GM12892 (cell line): ENCODE measurements at regions not wholly inside any gene's neighbourhood (a gene's known extent, or its start where the extent isn't known, plus 50 kb on each side); places are given as distances from the start of the nearest gene placed in this dataset.

Experiments used
- DNase-seq: peaks from one replicate; pipeline ENCODE4 v3.0.0; 2011; ENCODE audit not compliant: insufficient read length
- FAIRE-seq: peaks from 2 replicates; lab custom pipeline; 2011; peaks lifted over from hg19 to GRCh38; lab: Jason Lieb, UNC
- POLR2A ChIP-seq: IDR thresholded peaks from 2 replicates; pipeline ENCODE4 v1.6.1; 2011; ENCODE audit warnings: low read depth, low read length, control low read depth
- POLR2AphosphoS5 ChIP-seq: IDR thresholded peaks from 2 replicates; pipeline ENCODE4 v1.6.1; 2011; ENCODE audit warnings: low read depth, low read length, control low read depth
- TAF1 ChIP-seq: IDR thresholded peaks from 2 replicates; pipeline ENCODE4 v1.6.1; 2011; ENCODE audit warnings: low read depth, mild to moderate bottlenecking, control low read depth, low read length, borderline replicate concordance

DNA sequence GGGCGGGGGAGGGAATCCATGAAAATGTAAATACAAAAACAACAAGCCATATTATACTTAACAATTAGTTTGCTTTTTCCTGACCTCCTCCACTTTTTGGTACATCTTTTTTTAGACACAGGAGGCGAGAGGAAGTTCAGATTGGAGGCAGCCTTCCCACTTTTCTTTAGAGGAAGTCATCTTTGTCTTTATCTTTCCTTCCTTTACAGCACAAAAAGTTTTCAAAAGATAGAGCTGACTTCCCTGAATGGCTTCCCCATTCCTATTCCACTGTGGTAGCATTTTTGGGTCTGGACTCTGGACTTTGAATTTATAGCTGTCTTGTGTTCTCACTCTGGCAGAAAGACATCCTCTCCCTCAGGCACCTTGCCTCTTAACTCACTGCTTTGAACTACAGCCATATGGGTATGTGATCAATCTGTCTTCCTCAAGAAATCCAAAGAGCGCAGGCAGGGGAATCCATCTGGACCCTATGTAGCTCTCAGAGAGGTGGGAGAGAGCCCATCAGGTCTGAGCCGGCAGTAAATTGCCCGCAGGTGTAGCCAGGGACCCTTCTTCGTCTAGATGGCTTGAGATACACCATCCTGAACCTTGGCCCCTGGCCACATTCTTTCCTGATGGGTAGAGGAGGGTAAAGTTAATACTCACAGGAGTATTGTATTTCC, 101.9 kb downstream of the AQP4 start:
- DNase-seq (no peak), FAIRE-seq (no peak)

GRCh38 chr18:26757263-26758019, 108.1 kb downstream of the AQP4 start:
- FAIRE-seq: no peak
- DNase-seq: no peak
- TF ChIP-seq TAF1 (no peak), POLR2A (no peak), POLR2AphosphoS5 (no peak)

More for the DNA sequence above, 101.9 kb downstream of the AQP4 start:
- TF ChIP-seq POLR2AphosphoS5 (no peak), TAF1 (no peak), POLR2A (no peak)

DNA sequence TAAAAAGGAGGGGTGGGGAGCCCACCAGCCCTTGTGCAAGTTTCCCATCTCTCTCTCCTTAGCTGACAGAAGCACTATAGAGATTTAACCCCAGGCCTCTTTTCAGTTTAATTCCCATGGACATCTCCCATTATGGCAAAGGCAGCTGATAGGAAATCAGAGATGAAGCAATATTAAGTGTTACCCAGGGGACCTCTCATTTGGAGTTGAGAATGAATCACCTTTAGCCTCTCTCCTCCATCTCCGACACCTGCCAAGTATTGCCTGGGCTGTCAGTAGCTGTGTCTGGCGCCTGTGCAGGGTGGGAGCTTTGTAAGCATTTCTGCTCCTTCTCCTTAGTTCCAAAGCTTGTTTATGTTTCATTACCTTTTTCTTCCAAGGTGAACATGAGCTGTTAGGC, 109.0 kb downstream of the AQP4 start:
- no peak for FAIRE-seq
- DNase-seq: no peak
- TF ChIP-seq TAF1: no peak
- TF ChIP-seq POLR2AphosphoS5: no peak

- DNase-seq: no peak
- no peak for FAIRE-seq
- TF ChIP-seq TAF1 (no peak), POLR2AphosphoS5 (no peak), POLR2A (no peak)
Measured at GRCh38 chr18:26746826-26747475, 118.6 kb downstream of the AQP4 start.

DNA sequence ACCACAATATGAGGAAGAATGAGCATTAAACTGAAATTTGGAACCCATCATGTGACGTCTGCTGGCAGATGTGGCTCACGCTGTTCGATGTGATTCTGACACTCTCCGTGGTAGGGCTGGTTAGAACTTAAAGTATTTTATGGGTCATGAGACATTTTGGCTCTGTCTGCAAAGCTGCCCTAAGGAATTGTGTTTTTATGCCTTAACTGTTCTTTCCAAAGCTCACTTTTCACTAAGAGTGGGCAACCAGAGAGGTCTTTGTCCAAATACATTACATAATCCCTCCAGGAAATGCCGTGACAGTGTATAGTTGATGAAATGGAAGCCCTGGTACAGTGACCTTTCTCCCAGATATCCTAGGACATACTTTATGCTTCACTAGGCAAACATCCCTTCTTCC, 119.1 kb downstream of the AQP4 start:
- TF ChIP-seq POLR2AphosphoS5 (no peak), POLR2A (no peak), TAF1 (no peak)
- FAIRE-seq (no peak), DNase-seq (no peak)

- TF ChIP-seq POLR2AphosphoS5 (no peak), POLR2A (no peak), TAF1 (no peak)
- FAIRE-seq (no peak), DNase-seq (no peak)
Measured at GRCh38 chr18:26745288-26746181, 120.0 kb downstream of the AQP4 start.

GRCh38 chr18:26741758-26742157, 123.7 kb downstream of the AQP4 start:
- no peak for TF ChIP-seq POLR2AphosphoS5
- TF ChIP-seq TAF1: no peak
- TF ChIP-seq POLR2A: no peak
- no peak for FAIRE-seq
- DNase-seq: no peak

DNA sequence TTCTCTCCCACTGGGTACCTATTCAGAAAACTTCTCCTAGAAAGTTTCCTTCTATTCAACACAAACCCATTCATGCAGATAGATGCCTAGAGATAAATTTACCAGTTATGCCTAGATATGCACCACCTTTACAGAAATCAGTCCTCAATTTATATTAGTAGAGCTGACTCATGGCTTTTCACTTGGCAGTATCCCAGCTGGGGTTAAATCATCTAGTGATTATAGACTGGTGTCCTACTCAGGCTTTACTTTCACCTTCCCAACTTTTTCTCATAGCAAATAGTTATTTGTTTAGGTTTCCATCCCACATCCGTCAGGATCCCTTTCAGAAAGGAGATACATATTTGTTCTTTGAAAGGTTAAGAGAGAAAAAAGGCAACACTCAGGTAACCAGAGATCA, 124.5 kb downstream of the AQP4 start:
- DNase-seq: no peak
- no peak for TF ChIP-seq TAF1
- TF ChIP-seq POLR2AphosphoS5: no peak
- TF ChIP-seq POLR2A: no peak
- FAIRE-seq: no peak

GRCh38 chr18:26740396-26740795, 125.1 kb downstream of the AQP4 start:
- FAIRE-seq (no peak), DNase-seq (no peak)
- no peak for TF ChIP-seq TAF1

DNA sequence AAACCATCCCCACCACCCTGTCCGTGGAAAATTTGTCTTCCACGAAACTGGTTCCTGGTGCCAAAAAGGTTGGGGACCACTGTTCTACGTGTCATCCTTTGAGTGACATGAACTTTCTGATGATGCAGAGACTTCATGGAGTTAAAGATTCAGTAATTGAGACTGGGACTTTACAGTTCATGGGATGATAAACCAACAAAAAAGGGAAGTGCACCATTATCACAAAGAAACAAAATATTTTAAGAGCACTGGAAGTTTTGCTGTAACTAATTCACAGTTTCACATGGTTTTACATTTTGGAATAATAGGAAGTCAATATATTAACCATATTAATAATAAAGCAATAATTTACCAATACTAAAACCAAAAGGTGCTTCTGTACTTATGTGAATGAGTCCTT, 126.8 kb downstream of the AQP4 start:
- FAIRE-seq (no peak), DNase-seq (no peak)
- TF ChIP-seq TAF1 (no peak), POLR2A (no peak), POLR2AphosphoS5 (no peak)

- TF ChIP-seq POLR2A (no peak), TAF1 (no peak), POLR2AphosphoS5 (no peak)
- no peak for FAIRE-seq
Measured at GRCh38 chr18:26736301-26736700, 129.2 kb downstream of the AQP4 start.

DNA sequence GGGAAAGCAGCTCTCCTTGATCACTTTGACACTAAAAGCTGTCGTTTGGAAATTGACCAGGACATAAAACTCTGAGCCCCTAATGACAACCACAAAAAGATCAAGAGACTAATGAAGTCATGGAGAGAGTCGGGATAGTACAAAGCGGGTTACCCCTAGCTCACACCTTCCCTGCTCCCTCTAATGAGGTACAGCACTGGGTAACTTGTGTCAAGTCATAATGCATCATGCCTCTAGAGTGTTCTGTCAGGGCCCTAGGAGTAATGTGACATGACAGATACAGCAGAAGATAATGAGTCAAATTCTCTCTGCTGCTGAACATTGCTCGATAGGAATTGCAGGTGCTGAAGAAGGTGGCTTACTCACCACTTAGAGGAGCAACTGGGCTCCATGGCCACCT, 130.7 kb downstream of the AQP4 start:
- TF ChIP-seq POLR2A (no peak), POLR2AphosphoS5 (no peak), TAF1 (no peak)

More at GRCh38 chr18:26736301-26736700, 129.2 kb downstream of the AQP4 start:
- no peak for DNase-seq

More for the DNA sequence above, 130.7 kb downstream of the AQP4 start:
- DNase-seq (no peak), FAIRE-seq (no peak)
